HEK293 (cell line): ENCODE measurements at regions not wholly inside any gene's neighbourhood (a gene's known extent, or its start where the extent isn't known, plus 50 kb on each side); places are given as distances from the start of the nearest gene placed in this dataset.

Source experiments
- CTCF ChIA-PET: fragments of 350-600 bp; formaldehyde crosslinking; extraction: SDS; loops from one replicate; lab custom pipeline; 2021; ENCODE audit warnings: antibody characterized with exemption; lab: Yijun Ruan, JAX
- POLR2A ChIA-PET: fragments of 300-600 bp; formaldehyde crosslinking; extraction: SDS; loops from one replicate; lab custom pipeline; 2020; ENCODE audit warnings: antibody characterized with exemption, inconsistent platforms; lab: Yijun Ruan, JAX
- H3K27ac ChIP-seq: fragments of 200-500 bp; sonication (Bioruptor generic); 2 replicates; pipeline ENCODE4 v1.5.1; 2014; ENCODE audit warnings: low read depth, low read length, control low read depth, inconsistent platforms; ENCODE audit errors: extremely low read depth
- H3K36me3 ChIP-seq, 2 experiments: fragments of 200-500 bp in 1 of 2; sonication (Bioruptor generic) in 1 of 2; 1 replicate in 1 of 2; 2 replicates in 1 of 2; pipeline ENCODE4 v1.5.1; 2014 to 2017; ENCODE audit warnings: inconsistent platforms in 2 of 2, low read length in 2 of 2; ENCODE audit not compliant: control insufficient read depth in 2 of 2, insufficient read depth in 1 of 2
- H3K4me1 ChIP-seq: fragments of 200-500 bp; sonication (Bioruptor generic); 2 replicates; pipeline ENCODE4 v1.5.1; 2014; ENCODE audit warnings: mild to moderate bottlenecking, low read length, inconsistent platforms; ENCODE audit not compliant: control insufficient read depth, insufficient read depth
- H3K4me3 ChIP-seq: 2 replicates; pipeline ENCODE4 v1.5.1; 2011; ENCODE audit warnings: low read depth, mild to moderate bottlenecking, control low read depth, low read length, moderate library complexity
- H3K9me3 ChIP-seq: fragments of 200-500 bp; sonication (Bioruptor generic); 2 replicates; pipeline ENCODE4 v1.5.1; 2014; ENCODE audit warnings: low read depth, low read length, inconsistent platforms; ENCODE audit not compliant: control insufficient read depth, insufficient read depth
- SALL2 ChIP-seq: fragments of 450-650 bp; formaldehyde crosslinking; IDR thresholded peaks from 2 replicates; pipeline ENCODE4 v1.5.0; 2017; ENCODE audit warnings: missing biosample characterization, mild to moderate bottlenecking, missing genetic modification characterization, borderline replicate concordance
- ZBTB11 ChIP-seq: fragments of 450-650 bp; formaldehyde crosslinking; conservative IDR thresholded peaks from 2 replicates; pipeline ENCODE4 v1.5.1; 2016; ENCODE audit warnings: low read depth, missing biosample characterization, missing genetic modification characterization
- ZNF112 ChIP-seq: fragments of 450-650 bp; formaldehyde crosslinking; IDR thresholded peaks from 2 replicates; pipeline ENCODE4 v1.5.0; 2017; ENCODE audit warnings: missing biosample characterization, missing genetic modification characterization
- ZNF138 ChIP-seq: fragments of 450-650 bp; formaldehyde crosslinking; IDR thresholded peaks from 2 replicates; pipeline ENCODE4 v1.5.1; 2016; ENCODE audit warnings: missing biosample characterization, missing genetic modification characterization, borderline replicate concordance
- ZNF175 ChIP-seq: fragments of 450-650 bp; formaldehyde crosslinking; IDR thresholded peaks from 2 replicates; pipeline ENCODE4 v1.5.1; 2016; ENCODE audit warnings: missing biosample characterization, missing genetic modification characterization
- ZNF19 ChIP-seq: fragments of 450-650 bp; formaldehyde crosslinking; IDR thresholded peaks from 2 replicates; pipeline ENCODE4; 2016; ENCODE audit warnings: missing biosample characterization, missing genetic modification characterization, low read depth
- ZNF266 ChIP-seq: fragments of 450-650 bp; formaldehyde crosslinking; IDR thresholded peaks from 2 replicates; pipeline ENCODE4 v1.5.1; 2016; ENCODE audit warnings: missing biosample characterization, missing genetic modification characterization, low read depth
- ZNF292 ChIP-seq: fragments of 450-650 bp; formaldehyde crosslinking; IDR thresholded peaks from 2 replicates; pipeline ENCODE4 v1.5.1; 2016; ENCODE audit warnings: low read depth, missing biosample characterization, missing genetic modification characterization, borderline replicate concordance
- ZNF433 ChIP-seq: fragments of 450-650 bp; formaldehyde crosslinking; IDR thresholded peaks from 2 replicates; pipeline ENCODE4 v1.5.1; 2016; ENCODE audit warnings: missing biosample characterization, missing genetic modification characterization, low read depth
- ZNF585B ChIP-seq: fragments of 450-650 bp; formaldehyde crosslinking; IDR thresholded peaks from 2 replicates; pipeline ENCODE4 v1.5.1; 2016; ENCODE audit warnings: missing biosample characterization, missing genetic modification characterization
- ZNF654 ChIP-seq: fragments of 450-650 bp; formaldehyde crosslinking; IDR thresholded peaks from 2 replicates; pipeline ENCODE4 v1.5.1; 2016; ENCODE audit warnings: low read depth, missing biosample characterization, missing genetic modification characterization
- ZNF660 ChIP-seq: fragments of 450-650 bp; IDR thresholded peaks from 2 replicates; pipeline ENCODE4 v1.5.1; 2018; ENCODE audit warnings: missing biosample characterization, mild to moderate bottlenecking, missing genetic modification characterization
- ZNF664 ChIP-seq: fragments of 450-650 bp; formaldehyde crosslinking; IDR thresholded peaks from 2 replicates; pipeline ENCODE4 v1.5.1; 2016; ENCODE audit warnings: missing biosample characterization, missing genetic modification characterization
- ZNF76 ChIP-seq: fragments of 450-650 bp; formaldehyde crosslinking; IDR thresholded peaks from 2 replicates; pipeline ENCODE4; 2016; ENCODE audit warnings: low read depth, missing biosample characterization, missing genetic modification characterization, borderline replicate concordance
- ZSCAN18 ChIP-seq: fragments of 450-650 bp; formaldehyde crosslinking; IDR thresholded peaks from 2 replicates; pipeline ENCODE4 v1.5.1; 2016; ENCODE audit warnings: missing biosample characterization, missing genetic modification characterization
- ZSCAN4 ChIP-seq: fragments of 450-650 bp; formaldehyde crosslinking; IDR thresholded peaks from 2 replicates; pipeline ENCODE4 v1.5.1; 2017; ENCODE audit warnings: missing biosample characterization, missing genetic modification characterization
- ZSCAN5A ChIP-seq: fragments of 450-650 bp; formaldehyde crosslinking; IDR thresholded peaks from 2 replicates; pipeline ENCODE4 v1.5.1; 2016; ENCODE audit warnings: missing biosample characterization, missing genetic modification characterization
- TF ChIP-seq, protein P1 (sequence below): fragments of 450-650 bp; formaldehyde crosslinking; conservative IDR thresholded peaks from 2 replicates; pipeline ENCODE4 v1.5.1; 2016; ENCODE audit warnings: low read depth, missing biosample characterization, missing genetic modification characterization

DNA sequence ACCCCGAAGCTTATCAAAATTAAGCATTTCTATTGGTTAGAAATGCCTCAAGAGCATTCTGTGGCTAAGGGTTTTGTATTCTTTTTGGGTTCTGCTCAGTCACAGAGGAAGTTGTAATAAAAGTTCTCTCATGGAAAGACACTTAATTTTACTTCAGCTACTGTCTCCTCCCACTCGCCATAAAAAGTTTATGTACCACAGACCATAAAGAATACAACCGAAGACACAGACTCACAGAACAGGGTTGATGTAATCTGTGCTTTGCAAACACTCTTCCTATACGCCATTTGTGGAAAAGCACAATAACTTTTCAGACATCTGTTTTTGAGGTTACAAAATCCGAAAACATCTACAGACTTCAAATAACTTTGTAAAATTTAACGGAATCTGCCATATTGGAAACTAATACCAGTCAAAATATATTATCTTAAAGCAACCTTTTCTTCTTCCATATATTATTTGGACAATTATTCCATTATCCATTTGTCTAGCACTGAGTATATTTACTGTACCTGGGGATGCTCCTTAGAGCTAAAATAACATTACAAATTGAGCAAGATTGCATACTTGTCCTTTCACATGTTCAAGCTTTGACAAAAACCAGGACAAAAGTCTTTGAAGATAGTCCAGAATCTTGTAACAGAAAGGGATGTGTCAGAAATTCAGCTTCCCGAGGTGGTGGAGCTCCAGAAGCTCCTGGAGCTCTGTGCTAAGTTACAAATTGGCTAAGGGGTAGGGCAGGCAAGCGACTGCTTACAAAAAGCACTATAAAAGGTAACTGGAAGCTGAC lies 219.0 kb upstream of the MEOX2 start (continued):
- no peak for TF ChIP-seq ZSCAN5A (tag by site-specific recombination)
- no peak for TF ChIP-seq ZNF433 (tag by site-specific recombination)
- no peak for TF ChIP-seq ZNF660 (tag by site-specific recombination)
- TF ChIP-seq, all 188 proteins: peak for 0

GRCh38 chr7:15891151-15891881 lies 204.8 kb upstream of the MEOX2 start:
- Histone ChIP-seq H3K9me3 (no peaks in the 10 kb centered on the region), H3K4me3 (no peak overlapping the region), H3K4me1 (no peaks in the 10 kb centered on the region), H3K27ac (no peak overlapping the region), H3K36me3 (no peaks in the 10 kb centered on the region)
- no peak for TF ChIP-seq ZBTB11 (tag by site-specific recombination)
- TF ChIP-seq ZNF19: no peak
- no peak for TF ChIP-seq ZNF76 (tag by site-specific recombination)
- no peak for TF ChIP-seq SALL2 (tag by site-specific recombination)
- no peak for TF ChIP-seq ZNF175 (tag by site-specific recombination)
- no peak for TF ChIP-seq ZNF266 (tag by site-specific recombination)
- CTCF ChIA-PET: interaction anchor here (1.1 kb wide), 1 partner anchor 691 kb away, joined by 3 read pairs; no protein-coding TSS in a partner anchor
- POLR2A ChIA-PET: no interaction called here

DNA sequence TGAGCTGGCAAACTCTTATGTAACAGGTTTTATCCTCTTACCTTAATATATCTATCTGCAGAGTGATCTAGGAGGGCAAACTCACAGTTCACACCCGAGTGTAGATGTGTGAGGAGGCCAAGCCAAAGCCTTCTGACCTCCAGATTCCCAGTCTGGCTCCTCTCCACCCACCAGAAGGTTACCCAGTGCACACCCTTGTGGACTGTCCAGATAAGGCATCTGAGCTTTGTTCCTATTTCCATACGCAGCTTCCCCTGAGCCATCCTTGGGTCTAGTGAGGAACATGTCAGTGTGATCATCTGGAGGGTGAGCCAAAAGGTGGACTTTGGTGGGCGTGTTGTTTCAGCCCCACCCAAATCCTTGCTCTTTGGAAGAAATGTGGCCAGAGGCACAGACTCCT lies 203.0 kb upstream of the MEOX2 start:
- no peaks in the 10 kb centered on the region for H3K4me1 ChIP-seq
- no peak overlapping the region for H3K4me3 ChIP-seq
- no peak for TF ChIP-seq ZNF654 (tag by site-specific recombination)
- TF ChIP-seq ZSCAN18 (tag by site-specific recombination): no peak
- no peak for TF ChIP-seq ZNF112 (tag by site-specific recombination)
- TF ChIP-seq ZNF585B (tag by site-specific recombination): no peak
- TF ChIP-seq, protein P1, sequence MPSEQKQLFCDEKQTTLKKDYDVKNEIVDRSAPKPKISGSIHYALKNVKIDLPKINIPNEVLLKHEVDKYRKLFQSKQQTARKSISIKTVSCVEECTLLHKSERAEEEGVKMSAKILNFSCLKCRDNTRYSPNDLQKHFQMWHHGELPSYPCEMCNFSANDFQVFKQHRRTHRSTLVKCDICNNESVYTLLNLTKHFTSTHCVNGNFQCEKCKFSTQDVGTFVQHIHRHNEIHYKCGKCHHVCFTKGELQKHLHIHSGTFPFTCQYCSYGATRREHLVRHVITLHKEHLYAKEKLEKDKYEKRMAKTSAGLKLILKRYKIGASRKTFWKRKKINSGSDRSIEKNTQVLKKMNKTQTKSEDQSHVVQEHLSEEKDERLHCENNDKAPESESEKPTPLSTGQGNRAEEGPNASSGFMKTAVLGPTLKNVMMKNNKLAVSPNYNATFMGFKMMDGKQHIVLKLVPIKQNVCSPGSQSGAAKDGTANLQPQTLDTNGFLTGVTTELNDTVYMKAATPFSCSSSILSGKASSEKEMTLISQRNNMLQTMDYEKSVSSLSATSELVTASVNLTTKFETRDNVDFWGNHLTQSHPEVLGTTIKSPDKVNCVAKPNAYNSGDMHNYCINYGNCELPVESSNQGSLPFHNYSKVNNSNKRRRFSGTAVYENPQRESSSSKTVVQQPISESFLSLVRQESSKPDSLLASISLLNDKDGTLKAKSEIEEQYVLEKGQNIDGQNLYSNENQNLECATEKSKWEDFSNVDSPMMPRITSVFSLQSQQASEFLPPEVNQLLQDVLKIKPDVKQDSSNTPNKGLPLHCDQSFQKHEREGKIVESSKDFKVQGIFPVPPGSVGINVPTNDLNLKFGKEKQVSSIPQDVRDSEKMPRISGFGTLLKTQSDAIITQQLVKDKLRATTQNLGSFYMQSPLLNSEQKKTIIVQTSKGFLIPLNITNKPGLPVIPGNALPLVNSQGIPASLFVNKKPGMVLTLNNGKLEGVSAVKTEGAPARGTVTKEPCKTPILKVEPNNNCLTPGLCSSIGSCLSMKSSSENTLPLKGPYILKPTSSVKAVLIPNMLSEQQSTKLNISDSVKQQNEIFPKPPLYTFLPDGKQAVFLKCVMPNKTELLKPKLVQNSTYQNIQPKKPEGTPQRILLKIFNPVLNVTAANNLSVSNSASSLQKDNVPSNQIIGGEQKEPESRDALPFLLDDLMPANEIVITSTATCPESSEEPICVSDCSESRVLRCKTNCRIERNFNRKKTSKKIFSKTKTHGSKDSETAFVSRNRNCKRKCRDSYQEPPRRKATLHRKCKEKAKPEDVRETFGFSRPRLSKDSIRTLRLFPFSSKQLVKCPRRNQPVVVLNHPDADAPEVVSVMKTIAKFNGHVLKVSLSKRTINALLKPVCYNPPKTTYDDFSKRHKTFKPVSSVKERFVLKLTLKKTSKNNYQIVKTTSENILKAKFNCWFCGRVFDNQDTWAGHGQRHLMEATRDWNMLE (tag by site-specific recombination): no peak
- TF ChIP-seq ZNF664 (tag by site-specific recombination): no peak
- no peak for TF ChIP-seq ZNF292 (tag by site-specific recombination)
- TF ChIP-seq ZNF138: no peak
- no peak for TF ChIP-seq ZSCAN4 (tag by site-specific recombination)
- no peak overlapping the region for H3K27ac ChIP-seq
- H3K9me3 ChIP-seq: no peaks in the 10 kb centered on the region
- ChIA-PET CTCF (interaction anchor here (0.6 to 1.0 kb wide), 3 partner anchors 29 to 175 kb away, joined by 4 to 5 read pairs (median 5); no protein-coding TSS in a partner anchor), POLR2A (no interaction called here)
- no peaks in the 10 kb centered on the region for H3K36me3 ChIP-seq
